Left renal cortex interstitium (tissue), 4 donors: ENCODE measurements at regions not wholly inside any gene's neighbourhood (a gene's known extent, or its start where the extent isn't known, plus 50 kb on each side); places are given as distances from the start of the nearest gene placed in this dataset.
"Not testable (repeated sequence)": the region's sequence is repeated elsewhere in the genome, so short reads cannot be mapped to it uniquely, and the experiment has no call there.

ENCODE experiments used
- DNase-seq, 4 donors: peaks; one replicate each; pipeline ENCODE4 v3.0.0-alpha.2; 2013; ENCODE audit warnings: low read depth in 4 of 4, low spot score in 2 of 4, missing footprints in 1 of 4

DNA sequence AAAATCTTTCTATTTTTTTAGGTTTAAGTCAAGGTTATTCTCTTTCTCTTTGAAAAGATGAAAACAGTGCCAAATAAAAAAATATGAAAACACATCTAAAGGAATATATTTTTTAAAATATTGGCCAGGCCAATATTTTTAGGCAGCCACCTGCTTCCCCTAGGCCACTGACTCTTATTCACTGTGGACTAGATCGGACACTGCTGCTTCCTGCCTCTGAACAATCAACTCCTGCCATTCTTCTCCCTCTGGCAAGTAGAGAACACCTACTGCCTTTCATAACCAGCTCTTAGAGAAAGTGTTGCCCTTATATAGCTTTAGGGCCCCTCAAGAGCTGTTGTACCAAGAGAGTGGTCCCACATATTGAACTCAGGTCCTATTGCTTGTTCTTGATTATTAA, 529.2 kb downstream of the RAPGEF2 start:
- DNase-seq: no peak

DNA sequence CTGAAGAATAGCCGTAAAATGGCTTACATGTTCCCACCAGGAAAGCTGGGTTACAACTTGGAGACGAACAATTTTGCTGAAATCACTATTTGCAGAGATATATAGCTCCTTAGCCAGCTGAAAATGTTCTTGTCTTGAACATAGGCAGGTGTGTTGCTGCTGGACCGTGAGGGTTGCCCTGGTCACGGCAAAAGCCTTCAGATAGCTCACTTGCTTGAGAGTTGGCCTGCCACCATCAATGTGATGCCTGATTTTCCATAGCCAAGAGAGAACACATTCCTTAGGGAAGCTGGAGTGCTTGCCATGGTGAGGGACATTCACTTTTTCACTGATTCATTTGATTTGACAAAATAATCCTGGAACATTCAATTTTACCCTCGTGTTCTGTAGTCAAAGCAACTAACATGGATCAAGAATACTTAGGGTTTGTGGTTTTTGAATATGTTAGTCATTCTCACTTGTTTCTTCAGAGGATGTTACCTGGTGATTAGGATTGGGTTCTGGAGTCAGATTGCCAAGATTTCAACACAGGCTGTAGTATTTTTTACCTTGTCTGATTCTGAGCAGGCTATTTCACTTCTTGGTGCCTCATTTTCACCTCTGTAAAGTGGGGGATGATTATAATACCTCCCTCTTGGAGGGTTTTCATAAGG, 536.9 kb downstream of the RAPGEF2 start:
- no peak for DNase-seq

DNA sequence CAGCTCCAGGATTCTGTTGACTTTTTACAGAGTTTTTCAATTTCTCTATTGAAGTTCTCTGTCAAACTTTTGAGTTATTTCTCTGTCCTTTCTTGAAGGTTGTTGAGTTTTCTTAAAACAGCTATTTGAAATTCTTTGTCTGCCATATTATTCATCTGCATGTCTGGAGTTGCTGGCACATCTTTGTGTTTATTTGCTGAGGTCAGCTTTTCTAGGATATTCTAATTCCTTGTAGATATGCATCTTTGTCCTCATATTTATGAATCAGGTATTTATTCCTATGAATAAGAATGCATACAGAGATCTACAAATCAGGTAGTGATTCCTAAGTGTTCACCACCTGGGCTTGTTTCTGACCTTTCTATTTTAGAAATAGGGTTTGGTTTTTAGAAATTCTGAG, 546.4 kb downstream of the RAPGEF2 start:
- no peak for DNase-seq

DNA sequence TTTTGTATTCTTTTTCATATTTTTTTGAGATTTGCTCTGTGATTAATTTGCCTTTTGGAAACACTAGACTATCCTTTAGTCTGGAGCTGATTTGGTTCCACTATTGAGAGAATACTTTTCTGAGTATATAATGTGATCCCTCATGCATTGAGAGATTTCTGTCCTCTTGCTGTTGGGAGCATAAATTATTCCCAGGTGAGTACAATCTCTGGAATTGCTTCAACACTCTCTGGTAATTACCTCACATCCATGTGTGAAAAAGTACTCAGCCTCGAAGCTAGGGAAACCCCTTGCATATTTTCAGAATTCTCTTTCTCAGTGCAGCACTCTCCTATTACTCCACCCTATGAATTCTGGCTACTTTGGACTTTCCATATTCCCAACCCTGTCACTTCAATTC, 550.0 kb downstream of the RAPGEF2 start:
- DNase-seq: no peak

DNA sequence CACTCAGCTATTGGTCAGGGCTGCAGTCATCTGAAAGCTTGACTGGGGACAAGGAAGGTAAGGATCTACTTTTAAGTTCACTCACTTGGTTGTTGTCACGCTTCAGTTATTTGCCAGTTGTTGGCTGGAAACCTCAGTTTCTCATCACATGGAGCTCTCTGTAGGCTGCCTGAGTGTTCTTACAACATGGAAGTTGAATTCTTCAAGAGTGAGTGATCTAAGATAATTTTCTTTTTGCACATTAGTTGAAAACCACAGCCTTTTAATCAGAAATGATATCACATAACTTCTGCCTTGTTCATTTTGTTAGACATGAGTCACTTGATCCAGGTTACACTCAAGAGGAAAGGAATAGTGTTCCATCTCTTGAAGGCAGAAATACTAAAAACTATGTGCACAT, 552.7 kb downstream of the RAPGEF2 start:
- no peak for DNase-seq

DNA sequence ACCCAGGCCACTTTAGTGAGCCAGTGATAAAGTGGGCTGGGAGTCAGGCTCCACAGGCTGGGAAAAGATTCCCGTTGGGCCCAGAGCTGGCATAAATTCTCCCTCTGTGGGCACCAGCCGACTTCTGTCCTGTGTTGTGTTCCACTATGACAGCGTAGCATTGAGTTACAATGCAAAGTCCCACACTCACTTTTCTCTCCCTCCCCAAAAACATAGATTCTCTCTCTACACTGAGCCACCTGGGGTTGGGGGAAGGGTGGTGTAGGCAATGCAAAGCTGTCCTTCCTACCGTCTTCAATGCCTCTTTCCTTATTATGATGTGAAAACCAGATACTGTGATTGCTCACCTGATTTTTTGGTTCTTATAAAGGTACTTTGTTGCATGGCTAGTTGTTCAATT, 566.2 kb downstream of the RAPGEF2 start:
- DNase-seq: no peak

DNA sequence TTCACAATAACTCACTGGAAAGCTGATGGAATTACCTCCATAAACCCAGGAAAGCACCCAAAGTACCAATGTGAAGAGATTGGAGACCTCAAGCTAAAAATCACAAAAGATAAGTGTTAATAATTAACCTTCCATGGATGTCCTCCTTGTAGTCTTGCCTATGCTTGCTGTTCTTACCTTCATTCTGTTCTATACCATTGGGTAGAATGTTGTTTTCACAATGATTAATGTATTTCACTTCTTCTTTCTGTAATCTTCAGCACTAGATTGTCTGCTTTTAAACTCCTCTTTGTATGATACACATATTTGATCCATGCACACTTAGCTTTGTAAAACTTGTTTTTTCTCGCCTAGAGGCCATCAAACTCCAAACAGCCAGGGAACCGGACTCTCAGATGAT, 570.3 kb downstream of the RAPGEF2 start:
- DNase-seq: no peak

DNA sequence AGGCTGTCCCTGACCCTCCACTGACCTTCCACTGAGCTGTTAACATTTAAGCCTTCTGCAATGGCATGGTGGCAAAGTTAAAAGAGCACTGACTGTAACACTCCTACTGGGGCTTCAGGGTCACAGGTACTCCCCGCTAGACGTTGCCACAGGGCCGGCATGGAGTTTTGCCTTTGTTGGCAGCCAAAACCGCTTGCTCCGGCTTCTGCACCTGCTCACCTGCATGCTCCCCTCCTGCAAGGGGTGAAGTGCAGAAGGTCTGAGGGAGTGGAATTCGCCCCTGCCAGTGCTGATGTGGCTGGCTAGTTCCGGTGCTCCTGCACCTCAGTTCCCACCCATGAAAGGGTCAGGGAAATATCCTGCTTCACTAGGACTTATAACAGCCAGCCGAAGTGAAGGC, 571.4 kb downstream of the RAPGEF2 start:
- DNase-seq: no peak

DNA sequence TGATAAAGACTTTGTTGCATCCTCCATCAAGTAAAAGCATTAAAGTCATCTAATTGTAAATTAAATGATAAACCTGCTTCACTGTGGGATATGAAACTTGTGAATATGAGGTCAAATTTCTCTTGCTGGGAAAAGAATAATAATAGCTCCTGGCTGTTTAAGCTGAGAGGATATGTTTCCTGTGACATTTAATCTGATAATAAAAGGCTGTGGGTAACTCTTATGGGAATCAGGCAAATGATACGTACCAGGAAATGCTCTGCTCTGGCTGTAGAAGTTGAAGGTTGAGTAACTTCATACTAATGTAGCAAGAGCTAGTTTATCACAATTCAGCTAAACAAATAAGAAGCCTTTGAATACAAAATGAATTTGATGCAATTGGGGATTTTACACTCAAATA, 574.6 kb downstream of the RAPGEF2 start:
- DNase-seq: no peak

DNA sequence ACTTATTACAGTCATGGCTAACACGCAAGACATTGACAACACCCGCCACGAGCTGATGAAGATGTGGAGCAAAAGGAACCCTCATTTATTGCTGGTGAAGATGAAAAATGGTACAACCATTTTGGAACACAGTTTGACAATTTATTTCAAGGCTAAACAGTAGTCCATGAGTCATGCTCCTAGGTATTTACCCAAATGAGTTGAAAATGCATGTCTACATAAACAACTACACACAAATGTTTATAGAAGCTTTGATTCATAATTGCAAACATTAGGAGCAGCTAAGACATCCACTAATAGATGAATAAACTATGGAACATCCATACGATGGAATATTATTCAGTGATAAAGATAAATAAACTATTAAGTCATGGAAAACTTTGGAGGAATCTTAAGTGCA, 580.1 kb downstream of the RAPGEF2 start:
- DNase-seq: no peak

DNA sequence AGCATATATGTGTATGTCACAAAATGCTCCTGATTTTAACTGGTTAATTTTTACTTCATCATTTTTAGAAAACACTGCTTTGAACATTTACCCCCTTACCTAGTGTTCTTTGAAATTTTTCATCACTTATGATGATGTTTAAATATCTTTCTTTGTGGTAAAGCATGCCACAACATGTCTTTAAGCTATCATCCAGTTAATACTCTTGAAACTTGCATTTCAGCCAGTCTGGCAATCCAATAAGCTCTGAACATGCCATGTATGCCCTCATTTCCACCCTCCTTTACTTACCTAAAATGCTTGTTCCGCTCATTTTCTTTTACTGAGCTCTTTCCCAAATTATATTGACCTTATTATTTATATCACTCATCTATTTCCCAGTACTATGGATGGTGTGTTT, 581.2 kb downstream of the RAPGEF2 start:
- DNase-seq: no peak

DNA sequence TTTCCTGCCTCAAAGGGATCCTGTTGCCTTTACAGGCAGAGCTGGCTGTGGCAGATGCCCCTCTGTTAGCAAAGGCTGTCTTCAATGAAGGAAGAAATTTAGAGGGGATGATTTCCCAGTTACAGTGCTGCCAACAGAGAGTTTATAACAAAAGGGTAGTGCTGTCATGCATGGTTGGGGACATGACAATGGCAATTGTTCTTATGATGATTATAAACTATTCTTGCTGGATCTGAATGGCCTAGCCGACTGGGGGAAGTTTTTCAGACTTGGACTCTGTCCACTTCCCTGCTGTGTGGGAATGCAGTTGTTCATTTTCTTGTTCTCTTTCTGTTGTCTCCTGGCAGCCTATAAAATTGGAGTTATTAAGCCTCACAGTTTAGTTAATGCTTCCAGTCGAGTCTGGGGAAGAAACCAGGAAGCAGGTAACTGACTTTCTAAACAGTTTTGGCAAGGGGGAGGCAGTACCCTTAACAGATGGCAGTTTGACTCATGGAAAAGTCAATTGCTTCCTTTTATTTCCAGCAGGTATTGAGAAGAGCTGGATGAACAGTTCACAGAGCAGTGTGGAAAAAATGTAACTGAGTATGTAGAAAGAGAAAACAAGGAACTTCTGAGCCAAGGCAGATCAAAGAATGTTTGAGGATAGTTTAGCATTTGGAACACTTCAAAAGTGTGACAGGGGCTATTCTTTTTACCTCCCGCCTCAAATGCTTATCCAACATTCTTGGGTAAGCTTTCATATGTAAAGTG, 582.6 kb downstream of the RAPGEF2 start:
- DNase-seq: no peak

DNA sequence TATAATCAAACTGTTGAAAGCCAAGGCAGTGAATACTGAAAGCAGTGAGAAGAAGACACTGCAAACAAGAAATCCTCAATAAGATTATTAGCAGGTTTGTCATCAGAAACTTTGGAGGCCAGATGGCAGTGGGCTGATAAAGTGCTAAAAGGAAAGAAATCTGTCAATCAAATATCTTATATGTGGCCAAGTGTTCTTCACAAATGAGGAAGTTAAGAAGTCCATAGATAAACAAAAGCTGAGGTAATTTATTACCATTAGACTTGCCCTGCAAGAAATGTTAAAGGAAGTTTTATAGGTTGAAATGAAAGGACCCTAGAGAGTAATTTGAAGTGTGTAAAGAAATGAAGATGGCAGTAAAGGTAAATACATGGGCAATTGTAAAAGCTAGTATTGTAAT, 586.6 kb downstream of the RAPGEF2 start:
- no peak for DNase-seq

DNA sequence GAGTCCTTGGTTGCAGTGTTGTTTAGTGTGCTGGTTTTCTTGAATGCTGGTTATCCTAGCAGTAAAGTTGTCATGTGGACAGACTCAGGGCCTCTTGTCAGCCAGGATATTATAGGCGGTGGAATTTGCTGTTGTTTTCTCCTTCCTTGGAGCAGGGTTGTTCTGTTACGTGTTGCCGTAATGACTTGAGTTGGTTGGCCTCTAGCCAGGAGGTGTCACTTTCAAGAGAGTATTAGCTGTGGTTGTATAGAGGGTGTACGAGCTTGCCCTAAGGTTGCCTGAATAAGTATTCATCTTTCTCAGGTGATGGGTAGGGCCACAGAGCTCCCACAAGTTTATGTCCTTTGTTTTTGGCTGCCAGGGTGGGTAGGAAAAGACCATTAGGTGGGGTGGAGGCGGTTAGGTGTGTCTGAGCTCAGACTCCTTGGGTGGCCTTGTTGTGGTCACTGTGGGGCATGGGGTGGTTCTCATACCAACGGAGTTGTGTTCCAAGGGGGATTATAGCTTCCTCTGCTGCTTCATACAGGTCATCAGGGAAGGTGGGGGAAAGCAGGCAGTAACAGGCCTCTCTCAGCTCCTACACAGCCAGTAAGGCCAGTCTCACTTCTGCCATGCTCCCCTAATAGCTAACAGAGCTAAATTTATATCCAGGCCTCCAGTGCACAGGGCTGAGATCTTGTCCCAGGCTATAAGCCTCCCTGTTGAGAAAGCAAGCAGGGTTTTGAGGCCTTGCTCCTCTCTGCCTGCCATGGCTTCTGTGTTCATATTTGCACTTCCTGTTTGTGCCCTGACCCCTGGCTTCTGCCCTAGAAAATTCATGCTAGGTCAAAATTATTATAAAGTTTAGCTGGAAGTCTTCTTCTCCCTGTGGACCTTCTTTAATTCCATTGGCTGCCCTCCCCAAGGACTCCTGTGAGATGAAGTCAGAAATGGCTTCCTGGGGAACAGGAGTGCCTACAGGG, 594.7 kb downstream of the RAPGEF2 start:
- no peak for DNase-seq

DNA sequence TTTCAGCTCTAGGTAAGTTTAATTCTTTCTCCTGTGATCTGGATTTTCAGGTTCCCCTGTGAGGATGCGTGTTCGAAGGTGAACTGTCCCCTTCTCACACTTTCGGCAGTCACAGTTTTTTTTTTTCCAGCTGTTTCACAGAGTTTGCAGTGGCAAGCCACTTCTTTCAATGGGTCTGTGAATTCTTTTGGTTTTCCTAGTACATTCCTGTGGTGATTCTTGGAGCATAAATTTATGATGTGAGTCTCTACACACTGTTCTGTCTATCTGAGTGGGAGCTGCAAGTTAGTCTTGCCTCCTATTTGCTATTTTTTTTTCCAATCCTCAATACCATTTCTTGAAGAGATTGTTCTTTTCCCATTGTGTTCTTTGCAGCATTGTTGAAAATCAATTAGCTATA, 595.5 kb downstream of the RAPGEF2 start:
- DNase-seq: no peak

DNA sequence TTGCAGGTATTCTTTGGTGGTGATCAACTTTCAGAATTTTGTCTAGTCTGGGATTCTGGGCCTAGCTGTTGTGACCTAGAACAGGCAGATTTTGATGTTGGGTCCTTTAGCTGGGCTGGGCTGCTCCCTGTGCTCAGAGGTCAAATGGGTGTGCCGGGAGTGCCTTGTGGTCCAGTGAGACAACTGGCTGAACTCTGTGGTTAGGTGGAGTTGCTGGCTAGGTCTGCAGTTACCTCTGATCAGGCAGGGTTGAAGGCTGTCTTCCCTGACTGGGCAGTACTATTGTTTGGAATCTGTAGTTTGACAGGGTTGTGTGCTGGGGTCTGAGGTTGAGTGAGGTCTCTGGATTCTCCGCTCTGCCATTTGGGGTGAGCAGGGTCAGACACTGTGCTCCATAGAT, 599.3 kb downstream of the RAPGEF2 start:
- DNase-seq: no peak

DNA sequence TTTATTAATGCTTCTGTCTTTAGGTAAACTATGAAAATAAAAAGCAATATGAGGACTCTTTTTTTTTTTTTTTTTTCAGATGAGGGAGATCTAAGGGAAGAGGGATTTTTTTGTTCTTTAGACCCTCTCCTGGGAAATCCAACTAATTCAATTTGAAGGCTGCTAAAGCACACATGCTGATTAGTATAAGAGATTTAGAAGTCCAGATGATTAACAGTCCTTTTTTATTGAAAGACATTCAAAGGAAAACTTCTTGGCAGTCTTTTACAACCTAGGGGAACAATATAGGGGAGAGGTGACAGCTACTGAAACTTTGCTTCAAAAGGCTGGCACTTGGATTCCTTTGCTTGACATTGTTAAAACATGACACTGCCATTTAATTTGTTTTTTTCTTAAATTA, 602.5 kb downstream of the RAPGEF2 start:
- no peak for DNase-seq

DNA sequence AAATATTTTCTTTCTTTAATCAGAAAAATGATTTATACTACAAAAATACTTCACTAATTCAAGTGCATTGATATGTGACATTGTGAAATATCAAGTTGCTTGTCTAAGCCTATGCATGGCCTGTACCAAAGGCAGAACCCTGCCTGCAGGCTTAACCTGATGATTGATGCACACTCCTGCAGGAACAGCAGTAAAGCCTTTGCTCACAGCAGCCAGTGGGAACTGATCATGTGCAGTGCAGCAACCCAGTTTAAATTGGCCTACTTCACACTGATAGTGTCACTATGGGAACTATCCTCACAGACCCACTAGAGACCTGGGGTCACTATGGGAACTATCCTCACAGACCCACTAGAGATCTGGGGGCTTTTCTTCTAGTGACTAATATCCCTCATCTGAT, 603.8 kb downstream of the RAPGEF2 start:
- DNase-seq: no peak

DNA sequence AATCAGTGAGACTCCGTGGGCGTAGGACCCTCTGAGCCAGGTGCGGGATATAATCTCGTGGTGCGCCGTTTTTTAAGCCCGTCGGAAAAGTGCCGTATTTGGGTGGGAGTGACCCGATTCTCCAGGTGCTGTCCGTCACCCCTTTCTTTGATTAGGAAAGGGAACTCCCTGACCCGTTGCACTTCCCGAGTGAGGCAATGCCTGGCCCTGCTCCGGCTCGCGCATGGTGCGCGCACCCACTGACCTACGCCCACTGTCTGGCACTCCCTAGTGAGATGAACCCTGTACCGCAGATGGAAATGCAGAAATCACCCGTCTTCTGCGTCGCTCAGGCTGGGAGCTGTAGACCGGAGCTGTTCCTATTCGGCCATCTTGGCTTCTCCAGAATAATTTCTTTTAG, 612.3 kb downstream of the RAPGEF2 start:
- DNase-seq: not testable (repeated sequence)

DNA sequence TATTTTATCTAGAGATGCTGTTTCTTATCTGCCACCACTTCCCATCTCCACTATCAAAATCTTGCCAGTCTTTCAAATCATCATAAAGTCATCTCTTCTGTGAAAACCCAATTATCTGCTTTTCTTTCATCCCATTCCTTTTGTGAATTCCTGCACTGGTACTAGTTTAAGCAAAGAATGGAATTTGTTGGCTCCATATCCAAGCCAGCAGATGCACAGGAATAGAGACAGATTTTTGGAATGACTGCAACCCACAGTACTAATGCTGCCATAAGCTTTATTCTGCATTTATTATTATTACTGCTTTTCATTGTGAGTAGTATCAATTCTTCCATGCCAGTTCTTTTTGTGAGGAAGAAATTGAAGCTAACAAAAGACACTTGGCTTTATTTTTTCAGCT, 616.7 kb downstream of the RAPGEF2 start:
- DNase-seq: no peak

DNA sequence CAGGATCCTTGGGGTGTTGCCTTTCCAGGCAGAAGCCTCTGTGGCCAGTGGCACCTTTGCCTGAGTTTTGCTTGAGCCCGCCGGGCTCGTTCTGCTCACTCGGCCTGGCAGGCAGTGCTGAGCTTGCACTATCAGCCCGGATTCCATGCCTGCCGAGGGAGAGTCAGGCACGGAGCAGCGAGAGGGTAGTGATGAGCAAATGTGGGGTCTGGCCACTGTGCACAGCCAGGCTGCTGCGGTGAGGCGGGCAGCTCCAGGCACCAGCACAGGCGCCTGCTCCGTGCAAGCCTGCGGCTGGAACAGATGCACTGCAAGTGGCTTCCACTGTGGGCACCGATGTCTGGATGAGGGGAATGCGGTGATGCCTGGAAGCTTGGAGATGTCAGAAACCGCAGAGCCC, 619.2 kb downstream of the RAPGEF2 start:
- DNase-seq: no peak

DNA sequence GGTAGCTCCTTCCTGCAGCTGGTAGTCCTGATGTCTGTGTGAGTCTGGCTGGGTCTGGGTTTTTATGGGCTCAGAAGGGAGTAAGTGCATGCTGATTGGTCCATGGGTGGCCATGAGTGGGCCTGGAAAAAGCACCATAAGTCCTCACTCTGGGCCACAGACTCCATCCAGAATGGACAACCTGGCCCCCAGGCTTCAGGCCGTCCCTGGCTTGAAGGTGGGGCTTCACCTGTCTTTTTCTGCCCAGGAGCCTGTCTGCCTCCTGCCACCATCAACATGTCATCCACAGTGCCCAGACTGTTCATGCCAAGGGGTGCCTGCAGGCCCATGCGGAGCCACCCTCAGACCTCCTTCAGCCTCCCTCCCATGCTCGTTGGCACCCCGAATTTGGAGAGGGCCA, 620.0 kb downstream of the RAPGEF2 start:
- DNase-seq: no peak
